CD8-positive, alpha-beta memory T cell (primary cell): ENCODE measurements at regions not wholly inside any gene's neighbourhood (a gene's known extent, or its start where the extent isn't known, plus 50 kb on each side); places are given as distances from the start of the nearest gene placed in this dataset.

Experiments
- CTCF ChIA-PET: fragments of 350-600 bp; sonication (Branson Sonifier 250); formaldehyde crosslinking; loops from one replicate; lab custom pipeline; 2021; ENCODE audit warnings: antibody characterized with exemption; lab: Charles Lee
- POLR2A ChIA-PET: fragments of 350-600 bp; sonication (Branson Sonifier 250); formaldehyde crosslinking; loops from one replicate; lab custom pipeline; 2021; ENCODE audit warnings: antibody characterized with exemption; lab: Charles Lee
- DNase-seq, 5 donors: peaks; one replicate each; pipeline versions ENCODE4 v3.0.0 to v3.0.0-alpha.2; 2020 to 2022; ENCODE audit warnings: mixed read lengths in 1 of 5
- H3K27ac ChIP-seq: one replicate; pipeline ENCODE4 v1.7.0; 2013; ENCODE audit warnings: low read depth, mild to moderate bottlenecking, low read length, moderate library complexity
- H3K27me3 ChIP-seq: 2 replicates; pipeline ENCODE4 v1.7.0; 2013; ENCODE audit warnings: low read length, mild to moderate bottlenecking; ENCODE audit not compliant: insufficient read depth, poor library complexity, severe bottlenecking
- H3K36me3 ChIP-seq: 2 replicates; pipeline ENCODE4 v1.7.0; 2013; ENCODE audit warnings: mild to moderate bottlenecking, low read length, moderate library complexity; ENCODE audit not compliant: insufficient read depth
- H3K4me1 ChIP-seq: 2 replicates; pipeline ENCODE4 v1.7.0; 2013; ENCODE audit warnings: mild to moderate bottlenecking, low read length, moderate library complexity; ENCODE audit not compliant: insufficient read depth
- H3K4me3 ChIP-seq: 2 replicates; pipeline ENCODE4 v1.7.0; 2013; ENCODE audit warnings: mild to moderate bottlenecking, low read length
- H3K9me3 ChIP-seq: 2 replicates; pipeline ENCODE4 v1.7.0; 2013; ENCODE audit warnings: mild to moderate bottlenecking, low read length
- H3K27ac Mint-ChIP-seq, 8 donors: one replicate each; pipeline ENCODE4 v1.8.0; 2020 to 2021; ENCODE audit warnings: mixed read lengths in 8 of 8, mild to moderate bottlenecking in 6 of 8, inconsistent platforms in 3 of 8, moderate library complexity in 3 of 8
- H3K27me3 Mint-ChIP-seq, 2 donors: one replicate each; pipeline ENCODE4 v1.8.0; 2020 to 2021; ENCODE audit warnings: mixed read lengths in 2 of 2, mild to moderate bottlenecking in 1 of 2, moderate library complexity in 1 of 2
- H3K36me3 Mint-ChIP-seq, 3 donors: one replicate each; pipeline ENCODE4 v1.8.0; 2020 to 2021; ENCODE audit warnings: mixed read lengths in 3 of 3, inconsistent platforms in 1 of 3, mild to moderate bottlenecking in 1 of 3
- H3K4me1 Mint-ChIP-seq, 3 donors: one replicate each; pipeline ENCODE4 v1.8.0; 2020 to 2021; ENCODE audit warnings: mixed read lengths in 3 of 3, inconsistent platforms in 1 of 3, mild to moderate bottlenecking in 1 of 3
- H3K4me3 Mint-ChIP-seq, 7 donors: one replicate each; pipeline ENCODE4 v1.8.0; 2020 to 2021; ENCODE audit warnings: mixed read lengths in 7 of 7, mild to moderate bottlenecking in 6 of 7, moderate library complexity in 4 of 7, inconsistent platforms in 2 of 7
- H3K9me3 Mint-ChIP-seq, 5 donors: one replicate each; pipeline ENCODE4 v1.8.0; 2020 to 2022; ENCODE audit warnings: mixed read lengths in 5 of 5, mild to moderate bottlenecking in 3 of 5, moderate library complexity in 2 of 5, inconsistent platforms in 1 of 5

DNA sequence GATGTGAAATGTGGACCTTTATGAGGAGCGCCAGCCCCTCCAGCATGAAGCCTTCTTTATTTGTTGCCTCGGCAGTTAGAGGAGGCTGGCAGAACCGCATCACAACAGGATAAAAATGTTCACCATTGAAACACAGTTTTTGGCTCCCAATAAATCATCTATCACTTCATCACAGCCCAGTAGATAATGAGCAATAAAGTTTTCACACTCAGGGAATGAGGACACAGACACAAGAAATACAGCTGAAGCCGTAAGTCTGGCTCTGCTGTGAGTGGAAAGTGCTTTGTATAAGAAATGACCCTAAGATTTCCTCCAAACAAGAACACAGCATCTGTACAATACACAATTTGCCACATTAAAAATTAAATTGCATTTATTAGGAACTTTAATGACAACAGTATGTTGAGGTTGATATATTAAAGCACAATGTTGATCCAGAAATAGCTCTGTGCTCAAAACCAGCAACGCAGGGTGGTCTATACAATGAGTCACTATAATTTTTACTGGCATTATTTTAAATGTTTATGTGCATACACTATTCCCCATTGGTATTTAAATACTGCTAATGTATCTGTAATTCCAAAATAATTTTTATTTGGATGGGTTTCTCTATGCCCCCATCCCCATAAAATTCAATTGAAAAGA lies 301.8 kb upstream of the MGMT start:
- Mint-ChIP-seq H3K27ac (no peak overlapping the region), H3K4me3 (no peak overlapping the region), H3K4me1 (no peaks in the 10 kb centered on the region), H3K36me3 (no peaks in the 10 kb centered on the region), H3K27me3 (peaks cover 2 to 3% of the 10 kb centered on the region in 2 donors), H3K9me3 (no peaks in the 10 kb centered on the region)
- no peaks in the 10 kb centered on the region for H3K36me3 ChIP-seq
- H3K9me3 ChIP-seq: no peaks in the 10 kb centered on the region
- no peaks in the 10 kb centered on the region for H3K27me3 ChIP-seq
- no peak overlapping the region for H3K27ac ChIP-seq
- H3K4me3 ChIP-seq: no peak overlapping the region
- ChIA-PET POLR2A (no interaction called here), CTCF (no interaction called here)
- DNase-seq: no peak
- H3K4me1 ChIP-seq: no peaks in the 10 kb centered on the region

DNA sequence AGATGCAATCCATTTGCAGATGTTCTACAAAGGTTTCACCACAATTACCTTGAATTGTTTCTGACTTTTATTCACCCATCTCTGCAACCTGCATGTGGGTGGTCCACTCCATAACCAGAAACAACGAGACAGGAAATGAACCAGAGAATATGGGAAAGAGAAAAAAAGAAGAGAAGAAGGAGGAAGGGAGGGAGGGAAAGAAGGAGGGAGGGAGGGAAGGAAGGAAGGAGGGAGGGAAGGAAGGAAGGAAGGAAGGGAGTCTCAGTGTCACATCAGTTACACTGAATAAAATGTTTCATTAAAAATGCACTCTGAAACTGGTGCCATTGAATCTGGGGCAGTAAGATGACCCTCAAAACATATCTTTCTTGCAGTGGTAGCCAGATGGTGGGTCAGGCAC lies 301.3 kb upstream of the MGMT start:
- Mint-ChIP-seq H3K27ac (peak overlapping the region in 1 of 8 donors; percentile 31), H3K4me3 (no peak overlapping the region), H3K36me3 (no peaks in the 10 kb centered on the region), H3K9me3 (no peaks in the 10 kb centered on the region), H3K4me1 (no peaks in the 10 kb centered on the region), H3K27me3 (peaks cover 2 to 3% of the 10 kb centered on the region in 2 donors)
- Histone ChIP-seq H3K4me1 (no peaks in the 10 kb centered on the region), H3K9me3 (no peaks in the 10 kb centered on the region), H3K4me3 (no peak overlapping the region), H3K27ac (no peak overlapping the region), H3K36me3 (no peaks in the 10 kb centered on the region), H3K27me3 (no peaks in the 10 kb centered on the region)
- DNase-seq: no peak
- ChIA-PET CTCF (no interaction called here), POLR2A (no interaction called here)

- Mint-ChIP-seq H3K4me3 (no peak overlapping the region), H3K36me3 (no peaks in the 10 kb centered on the region), H3K4me1 (no peaks in the 10 kb centered on the region), H3K27me3 (no peaks in the 10 kb centered on the region), H3K27ac (no peak overlapping the region), H3K9me3 (no peaks in the 10 kb centered on the region)
- Histone ChIP-seq H3K9me3 (no peaks in the 10 kb centered on the region), H3K27ac (no peak overlapping the region), H3K27me3 (no peaks in the 10 kb centered on the region), H3K4me3 (no peak overlapping the region), H3K36me3 (no peaks in the 10 kb centered on the region), H3K4me1 (no peaks in the 10 kb centered on the region)
- POLR2A ChIA-PET: no interaction called here
- no peak for DNase-seq
- CTCF ChIA-PET: no interaction called here
These were observed 298.4 kb upstream of the MGMT start for GRCh38 chr10:129168660-129169059.

- CTCF ChIA-PET: no interaction called here
- H3K9me3 Mint-ChIP-seq: no peaks in the 10 kb centered on the region
These were observed 297.9 kb upstream of the MGMT start for GRCh38 chr10:129169115-129169514.

GRCh38 chr10:129170812-129171211 lies 296.2 kb upstream of the MGMT start:
- no peaks in the 10 kb centered on the region for H3K27me3 ChIP-seq
- no peaks in the 10 kb centered on the region for H3K9me3 ChIP-seq
- H3K4me3 ChIP-seq: no peak overlapping the region
- ChIA-PET CTCF (no interaction called here), POLR2A (no interaction called here)
- no peak for DNase-seq
- H3K36me3 Mint-ChIP-seq: no peaks in the 10 kb centered on the region
- H3K36me3 ChIP-seq: no peaks in the 10 kb centered on the region
- H3K9me3 Mint-ChIP-seq: no peaks in the 10 kb centered on the region
- H3K27ac ChIP-seq: no peak overlapping the region
- H3K4me1 Mint-ChIP-seq: no peaks in the 10 kb centered on the region
- H3K27ac Mint-ChIP-seq: no peak overlapping the region
- H3K27me3 Mint-ChIP-seq: peaks cover 0 to 2% of the 10 kb centered on the region in 2 donors
- H3K4me1 ChIP-seq: no peaks in the 10 kb centered on the region
- no peak overlapping the region for H3K4me3 Mint-ChIP-seq

More at GRCh38 chr10:129169115-129169514, 297.9 kb upstream of the MGMT start:
- Histone ChIP-seq H3K27me3 (no peaks in the 10 kb centered on the region), H3K4me3 (no peak overlapping the region), H3K4me1 (no peaks in the 10 kb centered on the region), H3K9me3 (no peaks in the 10 kb centered on the region), H3K36me3 (no peaks in the 10 kb centered on the region), H3K27ac (no peak overlapping the region)
- POLR2A ChIA-PET: no interaction called here
- Mint-ChIP-seq H3K4me1 (no peaks in the 10 kb centered on the region), H3K27ac (no peak overlapping the region), H3K4me3 (no peak overlapping the region), H3K36me3 (no peaks in the 10 kb centered on the region), H3K27me3 (no peaks in the 10 kb centered on the region)
- DNase-seq: no peak

DNA sequence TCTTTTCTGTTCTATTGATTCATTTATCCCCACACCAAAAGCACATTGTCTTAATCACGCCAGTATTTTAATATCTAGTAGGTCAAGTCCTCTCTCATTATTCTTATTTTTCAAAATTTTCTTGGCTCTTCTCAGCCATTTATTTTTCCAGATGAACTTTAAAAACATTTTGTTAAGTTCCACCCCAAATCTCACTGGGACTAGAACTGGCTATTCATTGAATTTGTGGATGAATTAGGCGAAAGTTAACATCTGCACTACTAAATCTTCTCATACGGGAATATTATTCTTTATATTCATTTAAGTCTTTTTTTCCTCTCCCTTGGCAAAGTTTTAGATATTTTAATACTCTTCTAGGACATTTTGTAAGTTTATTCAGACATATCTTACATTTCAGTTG lies 295.2 kb upstream of the MGMT start:
- Mint-ChIP-seq H3K27me3 (peaks cover 2 to 6% of the 10 kb centered on the region in 2 donors), H3K36me3 (no peaks in the 10 kb centered on the region), H3K9me3 (no peaks in the 10 kb centered on the region), H3K4me1 (no peaks in the 10 kb centered on the region), H3K4me3 (no peak overlapping the region), H3K27ac (no peak overlapping the region)
- no peaks in the 10 kb centered on the region for H3K27me3 ChIP-seq
- no peak for DNase-seq
- ChIA-PET CTCF (no interaction called here), POLR2A (no interaction called here)
- no peak overlapping the region for H3K4me3 ChIP-seq
- no peaks in the 10 kb centered on the region for H3K4me1 ChIP-seq
- H3K9me3 ChIP-seq: no peaks in the 10 kb centered on the region
- no peaks in the 10 kb centered on the region for H3K36me3 ChIP-seq
- no peak overlapping the region for H3K27ac ChIP-seq

DNA sequence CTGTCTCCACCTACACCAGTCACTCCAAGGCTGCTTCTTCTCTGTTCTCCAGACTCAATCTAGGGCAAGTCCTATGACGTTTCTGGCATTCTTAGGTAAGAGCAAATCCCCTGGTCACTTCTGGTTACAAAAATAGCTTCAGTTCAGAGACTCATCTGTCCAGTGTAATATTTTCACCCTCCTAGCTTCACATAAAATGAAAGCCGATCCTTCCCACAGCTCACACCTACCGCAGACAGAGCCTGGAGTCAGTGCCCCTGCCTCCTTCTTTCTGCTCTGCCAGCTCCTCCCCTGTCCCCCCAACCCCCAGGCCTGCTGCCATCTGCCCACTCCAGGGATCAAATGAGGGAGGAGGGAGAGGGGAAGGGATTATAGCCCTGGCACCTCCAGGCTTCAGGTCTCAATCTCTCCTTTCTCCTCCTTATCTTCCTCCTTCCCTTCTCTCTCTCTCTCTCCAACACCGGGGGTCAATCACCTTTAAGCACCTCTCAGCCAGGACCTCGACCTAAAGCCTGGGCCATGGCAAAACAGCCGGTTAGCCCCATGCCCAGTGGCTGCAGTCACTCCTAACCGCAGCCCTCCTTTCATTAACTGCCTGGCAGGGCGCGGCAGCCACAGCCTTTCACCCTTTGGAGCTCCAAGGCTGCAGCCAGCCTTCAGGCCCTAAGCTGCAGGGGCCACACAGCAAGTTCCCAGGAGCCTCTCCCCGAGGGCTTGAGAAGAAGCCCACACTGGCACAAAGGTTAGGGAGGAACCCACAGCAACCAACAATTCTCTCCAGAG lies 292.6 kb upstream of the MGMT start:
- ChIA-PET CTCF (no interaction called here), POLR2A (no interaction called here)
- Mint-ChIP-seq H3K4me3 (no peak overlapping the region), H3K9me3 (no peaks in the 10 kb centered on the region), H3K36me3 (no peaks in the 10 kb centered on the region), H3K4me1 (no peaks in the 10 kb centered on the region), H3K27ac (no peak overlapping the region), H3K27me3 (peaks cover 2 to 17% of the 10 kb centered on the region in 2 donors)
- H3K27me3 ChIP-seq: no peaks in the 10 kb centered on the region
- H3K4me3 ChIP-seq: no peak overlapping the region
- H3K27ac ChIP-seq: no peak overlapping the region
- no peak for DNase-seq
- no peaks in the 10 kb centered on the region for H3K9me3 ChIP-seq
- H3K36me3 ChIP-seq: no peaks in the 10 kb centered on the region
- H3K4me1 ChIP-seq: no peaks in the 10 kb centered on the region

DNA sequence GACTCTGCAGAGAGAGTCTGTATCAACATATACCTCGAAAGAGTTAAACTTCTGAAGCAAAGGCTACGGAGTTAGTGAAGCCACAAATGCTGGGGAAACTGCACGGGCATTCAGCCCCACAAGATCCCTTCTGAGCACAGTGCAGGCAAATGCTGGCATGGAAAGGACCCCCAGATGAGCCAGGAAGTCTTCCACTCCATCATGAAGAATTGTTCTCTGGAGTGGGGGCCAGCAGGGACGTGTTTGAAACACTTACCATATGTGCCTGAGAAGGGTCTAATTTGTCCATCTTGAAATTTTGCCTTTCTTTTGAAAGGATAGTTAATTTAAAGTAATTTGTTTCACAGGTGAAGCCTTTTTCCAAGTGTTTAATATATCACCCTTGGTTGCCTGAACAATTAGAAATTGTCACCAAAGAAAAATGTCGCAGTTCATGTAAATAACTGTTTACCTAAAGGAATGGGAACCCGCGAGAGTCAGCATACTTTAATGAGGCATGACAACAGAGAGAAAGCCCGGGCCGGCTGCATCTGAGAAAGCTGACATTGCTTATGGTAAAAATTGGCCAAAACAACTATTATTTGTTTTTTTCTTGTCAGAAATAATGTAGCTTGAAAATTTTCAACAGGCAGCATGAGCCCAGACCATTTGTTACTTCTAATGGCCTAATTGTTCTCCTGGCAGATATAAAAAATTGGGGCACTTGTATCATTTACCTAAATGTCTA lies 287.6 kb upstream of the MGMT start:
- Histone ChIP-seq H3K27ac (no peak overlapping the region), H3K27me3 (no peaks in the 10 kb centered on the region), H3K36me3 (no peaks in the 10 kb centered on the region), H3K4me1 (no peaks in the 10 kb centered on the region), H3K4me3 (no peak overlapping the region), H3K9me3 (no peaks in the 10 kb centered on the region)
- no peak for DNase-seq
- ChIA-PET CTCF (no interaction called here), POLR2A (no interaction called here)
- Mint-ChIP-seq H3K4me1 (no peaks in the 10 kb centered on the region), H3K27me3 (peaks cover 2 to 17% of the 10 kb centered on the region in 2 donors), H3K9me3 (peaks cover 0 to 2% (median 0%) of the 10 kb centered on the region in 5 donors), H3K36me3 (no peaks in the 10 kb centered on the region), H3K4me3 (no peak overlapping the region), H3K27ac (no peak overlapping the region)
